ENCODE measurements at regions not wholly inside any gene's neighbourhood (a gene's known extent, or its start where the extent isn't known, plus 50 kb on each side); places are given as distances from the start of the nearest gene placed in this dataset.

GRCh38 chr21:27397578-27397977, 430.7 kb upstream of the ADAMTS5 start:
- BruUV-seq (replicated peaks) = no TSS peak
- no peak for TF ChIP-seq CTCF (IDR thresholded peaks at IDR 0.05; ENCODE audit: unreplicated experiment)
- Mint-ChIP-seq H3K4me3 (ENCODE audit: unreplicated experiment) (no peak overlapping the region), H3K27ac (ENCODE audit: low read depth, unreplicated experiment) (no peak overlapping the region), H3K9me3 (ENCODE audit: unreplicated experiment) (no peaks in the 10 kb centered on the region), H3K27me3 (ENCODE audit: insufficient read depth, unreplicated experiment) (no peaks in the 10 kb centered on the region), H3K36me3 (ENCODE audit: insufficient read depth, unreplicated experiment) (no peaks in the 10 kb centered on the region), H3K4me1 (ENCODE audit: insufficient read depth, unreplicated experiment) (no peaks in the 10 kb centered on the region)
- ChIA-PET POLR2A (no interaction called here), CTCF (no interaction called here)
- intact Hi-C loops (cut with micrococcal nuclease) = no loop called here
- no peak for DNase-seq (ENCODE audit: unreplicated experiment)

GRCh38 chr21:27393726-27394125, 426.8 kb upstream of the ADAMTS5 start:
- no peak for DNase-seq (ENCODE audit: unreplicated experiment)
- BruUV-seq (replicated peaks) = no TSS peak
- no peaks in the 10 kb centered on the region for H3K9me3 Mint-ChIP-seq (ENCODE audit: unreplicated experiment)
- no peaks in the 10 kb centered on the region for H3K36me3 Mint-ChIP-seq (ENCODE audit: insufficient read depth, unreplicated experiment)
- intact Hi-C loops (cut with micrococcal nuclease) = no loop called here
- H3K27ac Mint-ChIP-seq (ENCODE audit: low read depth, unreplicated experiment) = no peak overlapping the region
- no peaks in the 10 kb centered on the region for H3K27me3 Mint-ChIP-seq (ENCODE audit: insufficient read depth, unreplicated experiment)
- TF ChIP-seq CTCF (IDR thresholded peaks at IDR 0.05; ENCODE audit: unreplicated experiment) = no peak
- H3K4me1 Mint-ChIP-seq (ENCODE audit: insufficient read depth, unreplicated experiment) = peaks cover 6% of the 10 kb centered on the region
- CTCF ChIA-PET = no interaction called here
- H3K4me3 Mint-ChIP-seq (ENCODE audit: unreplicated experiment) = no peak overlapping the region
- POLR2A ChIA-PET = no interaction called here

- no peak for TF ChIP-seq CTCF (IDR thresholded peaks at IDR 0.05; ENCODE audit: unreplicated experiment)
- BruUV-seq (replicated peaks) = no TSS peak
- intact Hi-C loops (cut with micrococcal nuclease) = no loop called here
- CTCF ChIA-PET = no interaction called here
- no peak overlapping the region for H3K27ac Mint-ChIP-seq (ENCODE audit: low read depth, unreplicated experiment)
- no peaks in the 10 kb centered on the region for H3K36me3 Mint-ChIP-seq (ENCODE audit: insufficient read depth, unreplicated experiment)
- no peaks in the 10 kb centered on the region for H3K9me3 Mint-ChIP-seq (ENCODE audit: unreplicated experiment)
- no peak overlapping the region for H3K4me3 Mint-ChIP-seq (ENCODE audit: unreplicated experiment)
- H3K27me3 Mint-ChIP-seq (ENCODE audit: insufficient read depth, unreplicated experiment) = no peaks in the 10 kb centered on the region
- DNase-seq (ENCODE audit: unreplicated experiment) = no peak
- POLR2A ChIA-PET = no interaction called here
- peaks cover 8% of the 10 kb centered on the region for H3K4me1 Mint-ChIP-seq (ENCODE audit: insufficient read depth, unreplicated experiment)
Observed at GRCh38 chr21:27391990-27392389, 425.1 kb upstream of the ADAMTS5 start.

GRCh38 chr21:27390384-27390783, 423.5 kb upstream of the ADAMTS5 start:
- no peak overlapping the region for H3K4me3 Mint-ChIP-seq (ENCODE audit: unreplicated experiment)
- DNase-seq (ENCODE audit: unreplicated experiment) = no peak
- H3K27ac Mint-ChIP-seq (ENCODE audit: low read depth, unreplicated experiment) = no peak overlapping the region
- TF ChIP-seq CTCF (IDR thresholded peaks at IDR 0.05; ENCODE audit: unreplicated experiment) = no peak
- H3K36me3 Mint-ChIP-seq (ENCODE audit: insufficient read depth, unreplicated experiment) = no peaks in the 10 kb centered on the region
- H3K9me3 Mint-ChIP-seq (ENCODE audit: unreplicated experiment) = no peaks in the 10 kb centered on the region
- ChIA-PET CTCF (interaction anchor here (1.3 kb wide), 1 partner anchor 29 kb away, joined by 3 read pairs; no protein-coding TSS in a partner anchor), POLR2A (no interaction called here)
- no TSS peak for BruUV-seq (replicated peaks)
- H3K27me3 Mint-ChIP-seq (ENCODE audit: insufficient read depth, unreplicated experiment) = no peaks in the 10 kb centered on the region
- H3K4me1 Mint-ChIP-seq (ENCODE audit: insufficient read depth, unreplicated experiment) = peaks cover 8% of the 10 kb centered on the region
- intact Hi-C loops (cut with micrococcal nuclease) = no loop called here

Measured in MCF 10A (cell line).